NCI-H524 (cell line): ENCODE measurements at regions not wholly inside any gene's neighbourhood (a gene's known extent, or its start where the extent isn't known, plus 50 kb on each side); places are given as distances from the start of the nearest gene placed in this dataset.
"Not testable (repeated sequence)": the region's sequence is repeated elsewhere in the genome, so short reads cannot be mapped to it uniquely, and the experiment has no call there.

Source experiments
- DNase-seq, 2 experiments: peaks; one replicate each; lab custom pipeline; 2025; lab: John Stamatoyannopoulos, UW

DNA sequence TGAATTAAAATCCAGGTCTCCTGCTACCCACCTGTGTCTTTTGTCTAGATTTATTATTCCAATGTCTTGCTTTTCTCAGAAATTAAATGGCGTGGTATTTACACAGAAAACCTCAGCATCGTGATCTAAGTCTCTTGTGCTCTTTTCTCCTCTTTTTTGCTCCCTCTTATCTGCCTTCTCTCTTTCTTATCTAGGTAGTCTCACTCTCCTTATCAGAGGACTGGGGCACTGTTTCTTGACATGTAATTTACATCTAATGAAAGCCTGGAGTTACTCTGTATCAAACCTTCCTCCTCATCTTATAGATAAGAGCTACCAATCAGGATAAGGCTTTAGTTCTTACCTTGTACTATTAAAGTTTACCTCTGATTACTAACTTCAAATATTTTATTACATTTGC is 933.8 kb downstream of the TLE1 start:
- DNase-seq: no peak

DNA sequence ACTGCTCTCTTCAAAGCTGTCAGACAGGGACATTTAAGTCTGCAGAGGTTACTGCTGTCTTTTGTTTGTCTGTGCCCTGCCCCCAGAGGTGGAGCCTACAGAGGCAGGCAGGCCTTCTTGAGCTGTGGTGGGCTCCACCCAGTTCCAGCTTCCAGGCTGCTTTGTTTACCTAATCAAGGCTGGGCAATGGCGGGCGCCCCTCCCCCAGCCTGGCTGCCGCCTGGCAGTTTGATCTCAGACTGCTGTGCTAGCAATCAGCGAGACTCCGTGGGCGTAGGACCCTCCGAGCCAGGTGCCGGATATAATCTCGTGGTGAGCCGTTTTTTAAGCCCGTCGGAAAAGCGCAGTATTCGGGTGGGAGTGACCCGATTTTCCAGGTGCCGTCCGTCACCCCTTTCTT is 942.3 kb downstream of the TLE1 start:
- not testable (repeated sequence) for DNase-seq

DNA sequence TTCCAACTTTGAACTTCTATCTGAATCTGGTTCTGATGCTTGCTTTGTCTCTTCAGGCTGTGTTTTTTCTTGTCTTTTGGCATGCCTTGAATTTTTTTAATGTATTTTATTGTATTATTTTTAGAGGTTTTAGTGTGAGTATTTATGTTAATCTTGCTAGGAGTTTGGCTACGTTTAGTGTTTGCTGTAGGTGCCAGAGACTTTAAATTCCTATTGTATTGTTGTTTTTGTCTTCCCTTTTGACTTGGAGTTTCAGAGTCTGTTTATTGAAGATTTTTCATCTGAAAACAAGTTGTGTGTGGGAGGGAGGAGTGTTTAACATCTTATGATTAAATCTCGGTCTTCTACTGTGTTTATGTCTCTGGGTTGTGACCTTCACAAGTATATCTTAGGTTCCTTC is 956.8 kb downstream of the TLE1 start:
- no peak for DNase-seq

DNA sequence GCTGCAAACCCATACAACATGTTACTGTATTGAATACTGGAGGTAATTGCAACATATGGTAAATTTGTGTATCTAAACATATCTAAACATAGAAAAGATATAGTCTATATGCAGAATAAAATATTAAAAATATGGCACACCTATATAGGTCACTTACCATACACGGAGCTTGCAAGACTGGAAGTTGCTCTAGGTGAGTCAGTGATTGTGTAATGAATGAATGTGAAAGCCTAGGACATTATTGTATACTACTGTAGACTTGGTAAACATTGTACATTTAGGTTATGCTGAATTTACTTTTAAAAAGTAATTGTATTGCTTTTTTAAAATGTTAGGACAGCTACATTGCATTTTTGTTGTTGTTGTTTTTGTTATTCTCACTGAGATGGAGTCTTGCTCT is 968.8 kb downstream of the TLE1 start:
- no peak for DNase-seq

DNA sequence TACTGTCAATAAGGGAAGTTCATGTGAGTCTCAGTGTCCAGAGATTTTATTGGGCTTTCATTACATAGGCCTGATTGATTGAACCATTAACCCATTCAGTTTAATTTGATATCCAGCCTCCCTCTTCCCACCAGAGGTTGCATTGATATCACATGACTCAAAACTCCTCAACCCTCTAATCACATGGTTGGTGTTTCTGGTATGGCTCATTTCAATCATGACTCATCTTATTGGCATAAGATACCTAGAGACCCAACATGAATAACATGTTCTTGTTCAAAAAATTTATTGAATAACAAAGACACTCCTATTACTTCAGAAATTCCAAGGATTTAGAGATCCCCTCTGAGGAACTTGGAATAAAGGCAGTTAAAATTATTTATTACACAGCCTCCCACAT is 982.2 kb downstream of the TLE1 start:
- DNase-seq: no peak

DNA sequence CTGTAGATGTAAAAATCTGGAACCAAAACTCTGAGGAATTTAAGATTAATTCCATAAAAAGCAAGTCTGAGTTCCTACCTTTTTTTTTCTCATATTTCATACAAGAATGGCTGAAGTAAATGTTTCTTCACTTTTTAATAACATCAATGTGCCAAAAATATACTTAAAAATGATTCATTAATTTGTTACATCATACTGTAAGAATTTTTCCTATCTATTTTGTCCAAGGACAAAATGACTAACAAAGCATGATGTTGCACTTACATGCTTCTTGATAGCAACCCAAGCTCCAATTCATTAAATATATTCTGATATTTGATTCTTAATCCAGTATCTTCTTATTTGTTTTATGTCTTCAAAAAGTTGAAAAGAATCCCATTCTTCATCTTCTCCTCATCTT is 988.3 kb downstream of the TLE1 start:
- no peak for DNase-seq

DNA sequence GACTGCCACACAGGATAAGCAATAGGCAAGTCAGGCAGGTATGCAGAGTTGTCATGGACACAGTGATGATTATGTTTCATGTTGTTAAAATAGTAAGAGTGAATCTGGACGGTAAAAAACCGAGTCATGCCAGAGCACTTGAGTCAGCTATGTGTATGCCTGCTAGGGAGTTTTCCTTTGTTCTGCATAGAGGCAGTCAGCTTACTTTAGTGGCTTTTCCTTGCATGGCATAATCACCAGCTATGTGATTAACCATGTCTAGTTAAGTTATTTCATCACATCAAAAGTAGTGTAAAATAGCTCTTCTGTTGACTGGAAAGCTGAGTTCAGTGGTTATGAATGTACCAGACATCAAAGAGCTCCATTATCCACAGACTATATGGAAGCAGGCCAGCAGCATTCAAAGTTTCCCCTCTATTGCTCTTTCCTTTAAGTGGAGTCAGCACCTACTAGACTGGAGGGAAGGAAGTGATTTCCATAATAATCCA is 989.8 kb downstream of the TLE1 start:
- DNase-seq: no peak

DNA sequence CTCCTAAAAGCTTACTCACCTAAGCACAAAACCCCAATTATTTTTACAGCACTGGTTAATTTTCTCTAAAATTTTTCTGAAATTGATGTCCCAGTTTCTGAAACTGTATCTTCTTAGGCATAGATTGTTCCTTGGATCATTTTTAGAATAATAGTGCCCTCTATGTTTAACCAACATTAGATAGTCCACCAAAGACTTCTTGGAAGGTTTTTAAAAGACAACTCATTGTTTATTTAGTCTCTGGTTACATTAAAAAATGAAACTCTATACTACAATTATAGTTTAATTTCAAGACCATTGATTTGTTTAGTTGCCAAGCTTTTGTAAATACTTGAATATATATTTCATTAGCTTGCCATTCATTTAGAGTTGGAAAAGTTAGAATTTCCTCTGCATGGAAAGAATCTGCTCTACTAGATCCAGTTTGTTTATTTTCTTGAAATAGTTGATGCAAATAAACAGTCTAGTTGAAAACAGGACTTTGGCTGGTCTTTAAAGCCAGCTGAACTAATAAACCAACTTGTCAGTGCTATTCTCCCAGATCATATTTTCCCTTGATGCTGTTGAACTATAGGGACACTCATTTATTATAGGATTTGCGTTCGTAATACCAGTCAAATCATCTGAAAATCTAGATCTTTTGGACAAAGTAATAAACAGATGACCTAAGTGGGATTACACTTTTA is 990.5 kb downstream of the TLE1 start:
- DNase-seq: no peak

DNA sequence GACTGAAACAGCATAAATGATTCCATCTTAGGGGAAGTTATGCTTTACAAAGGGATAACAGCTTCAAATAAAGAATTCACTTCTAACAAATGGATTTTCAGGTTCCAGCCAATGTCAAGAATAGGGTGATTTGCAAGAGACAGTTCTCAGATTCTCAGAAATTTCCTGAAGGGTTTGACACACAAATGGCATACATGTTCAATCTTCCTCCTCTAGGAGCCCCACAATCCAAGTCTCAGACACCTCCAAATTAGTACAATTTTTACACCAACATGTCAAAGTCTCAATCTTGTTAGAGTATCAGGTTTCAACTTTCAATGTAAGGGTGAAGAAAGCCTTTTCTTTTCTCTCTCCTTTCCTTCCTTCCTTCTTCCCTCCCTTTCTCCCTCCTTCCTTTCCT is 996.6 kb downstream of the TLE1 start:
- DNase-seq: no peak

DNA sequence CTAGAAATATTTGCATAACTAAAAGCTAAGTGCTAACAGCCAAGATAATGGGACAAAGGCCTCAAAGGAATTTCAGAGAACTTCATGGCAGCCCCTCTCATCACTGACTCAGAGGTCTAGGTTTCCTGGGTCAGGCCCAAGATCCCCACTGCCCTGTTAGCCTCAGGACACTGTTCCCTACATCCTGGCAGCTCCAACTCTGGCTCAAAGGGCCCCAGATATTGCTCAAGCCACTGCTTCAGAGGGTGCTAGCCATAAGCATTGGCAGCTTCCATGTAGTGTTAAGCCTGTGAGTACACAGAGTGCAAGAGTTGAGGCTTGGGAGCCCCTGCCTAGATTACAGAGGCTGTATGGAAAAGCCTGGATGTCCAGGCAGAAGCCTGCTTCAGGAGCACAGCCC is 998.1 kb downstream of the TLE1 start:
- DNase-seq: no peak

DNA sequence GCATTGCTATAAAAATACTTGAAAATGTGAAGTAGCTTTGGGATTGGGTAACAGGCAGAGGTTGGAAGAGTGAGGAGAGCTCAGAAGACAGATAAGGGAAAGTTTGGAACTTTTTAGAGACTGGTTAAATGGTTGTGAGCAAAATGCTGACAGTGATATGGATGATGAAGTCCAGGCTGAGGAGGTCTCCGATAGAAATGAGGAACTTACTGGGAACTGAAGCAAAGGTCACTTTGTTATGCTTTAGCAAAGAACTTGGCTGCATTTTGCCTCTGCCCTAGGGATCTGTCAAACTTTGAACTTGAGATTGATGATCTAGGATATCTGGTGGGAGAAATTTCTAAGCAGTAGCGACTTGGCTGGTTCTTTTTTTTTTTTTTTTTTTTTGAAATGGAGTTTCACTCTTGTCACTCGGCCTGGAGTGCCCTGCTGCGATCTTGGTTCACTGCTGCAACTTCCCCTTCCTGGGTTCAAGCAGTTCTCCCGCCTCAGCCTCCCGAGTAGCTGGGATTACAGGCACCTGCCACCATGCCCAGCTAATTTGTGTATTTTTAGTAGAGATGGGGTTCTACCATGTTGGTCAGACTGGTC is 998.9 kb downstream of the TLE1 start:
- no peak for DNase-seq

DNA sequence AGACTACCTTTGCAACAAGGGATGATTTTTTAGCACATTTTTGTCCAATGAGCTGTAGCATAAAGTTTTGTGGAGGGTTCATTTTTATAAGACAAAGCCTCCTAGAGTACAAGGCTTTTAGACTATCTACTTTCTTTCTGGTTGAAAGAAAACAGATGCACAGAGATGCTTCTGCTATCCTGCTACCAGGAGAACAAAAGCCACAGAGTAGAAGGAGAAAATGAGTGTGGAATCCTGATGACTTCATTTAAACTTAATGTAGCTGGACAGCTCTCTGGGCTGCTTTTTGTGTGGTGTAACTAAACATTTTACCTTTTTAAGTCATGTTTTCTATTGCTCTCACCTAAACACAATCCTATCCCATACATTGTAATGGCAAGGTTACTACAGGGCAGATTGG is 1009.4 kb downstream of the TLE1 start:
- DNase-seq: no peak

DNA sequence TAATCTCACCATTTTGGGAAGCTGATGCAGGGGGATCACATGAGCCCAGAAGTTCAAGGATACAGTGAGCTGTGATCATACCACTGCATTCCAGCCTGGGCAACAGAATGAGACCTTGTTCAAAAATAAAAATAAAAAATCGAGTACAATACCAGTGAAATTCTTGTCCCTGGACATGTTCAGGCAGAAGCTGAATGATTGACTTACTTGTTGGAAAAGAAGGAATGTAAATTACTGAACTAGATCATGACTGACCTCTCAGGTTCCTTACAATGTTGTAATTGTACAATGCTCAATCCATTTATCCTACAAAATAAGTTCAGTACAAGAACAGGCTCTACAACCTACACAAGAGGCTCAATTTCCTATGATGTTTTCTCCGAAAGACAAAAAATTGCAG is 1010.4 kb downstream of the TLE1 start:
- DNase-seq: no peak

DNA sequence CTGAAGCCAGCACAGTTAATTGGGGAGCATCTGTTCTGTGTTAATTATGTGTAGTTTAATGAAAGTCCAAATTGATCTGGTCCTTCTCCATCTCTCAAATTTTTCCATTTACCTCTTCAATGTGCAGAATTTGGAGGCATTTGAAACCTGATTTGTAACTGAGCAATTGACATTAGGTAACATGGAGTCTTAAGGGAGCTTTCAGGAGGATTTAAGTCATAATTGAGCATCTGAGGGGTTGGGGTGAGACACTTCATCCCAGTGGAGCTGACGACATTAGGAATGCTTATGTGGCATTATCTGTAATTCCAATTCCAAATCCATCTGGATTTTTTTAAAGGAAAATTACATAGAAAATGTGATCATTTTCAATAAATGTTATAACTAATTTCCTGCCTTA is 1015.9 kb downstream of the TLE1 start:
- DNase-seq: peak in 1 of 2 experiments; percentile 50

DNA sequence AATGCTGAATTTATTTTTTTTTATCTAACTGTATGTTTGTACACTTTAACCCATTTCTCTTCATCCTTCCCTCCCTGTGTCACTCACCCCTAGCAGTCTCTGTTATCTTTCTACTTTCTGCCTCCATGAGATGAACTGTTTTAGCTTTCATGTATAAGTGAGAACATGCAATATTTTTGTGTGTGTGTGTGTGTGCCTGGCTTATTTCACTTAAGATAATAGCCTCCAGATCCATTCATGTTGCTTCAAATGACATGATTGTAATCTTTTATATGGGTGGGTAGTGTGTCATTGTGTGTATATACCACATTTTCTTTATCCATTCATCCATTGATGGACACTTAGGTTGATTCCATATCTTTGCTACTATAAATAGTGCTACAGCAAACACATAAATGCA is 1023.9 kb downstream of the TLE1 start:
- DNase-seq: no peak

DNA sequence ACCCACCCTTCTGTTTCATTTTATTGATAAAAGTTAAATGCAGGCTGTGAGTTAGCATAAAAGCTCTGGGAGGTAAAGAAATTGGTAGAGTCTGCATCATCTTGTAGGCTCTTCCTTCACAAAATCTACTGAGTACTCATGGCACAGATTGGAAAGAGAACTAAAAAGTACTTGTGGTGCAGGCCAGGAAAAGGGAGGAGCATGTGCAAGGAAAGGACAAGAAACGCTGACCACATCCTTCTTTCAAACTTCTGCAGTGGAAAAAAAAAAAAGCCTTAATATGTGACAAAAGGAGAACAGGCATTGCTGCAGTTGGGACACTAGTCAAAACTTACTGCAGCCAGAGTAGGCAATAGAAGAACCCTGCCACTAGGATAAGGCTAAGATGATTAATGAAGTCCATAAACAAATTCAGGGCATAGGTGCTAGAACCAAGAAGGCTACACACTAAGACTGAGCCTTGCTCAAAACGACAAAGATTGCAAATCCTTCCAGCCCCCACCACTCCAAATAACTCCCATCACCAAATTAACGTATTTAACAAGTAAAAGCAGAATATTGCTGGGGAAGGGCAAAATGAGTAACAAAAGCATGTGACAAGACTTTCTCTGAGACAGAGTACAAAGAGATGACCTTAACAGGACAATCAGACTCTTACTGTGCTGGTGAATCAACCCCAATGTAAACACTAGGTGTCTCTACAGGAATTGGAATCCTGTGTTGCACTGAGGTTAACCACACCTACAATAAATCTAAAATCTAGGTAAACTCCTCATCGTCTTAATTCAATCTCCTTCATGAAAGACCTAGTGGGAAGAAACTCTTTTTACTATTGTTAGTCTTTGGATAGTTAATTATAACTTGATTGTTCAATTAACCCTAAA is 1024.8 kb downstream of the TLE1 start:
- no peak for DNase-seq

DNA sequence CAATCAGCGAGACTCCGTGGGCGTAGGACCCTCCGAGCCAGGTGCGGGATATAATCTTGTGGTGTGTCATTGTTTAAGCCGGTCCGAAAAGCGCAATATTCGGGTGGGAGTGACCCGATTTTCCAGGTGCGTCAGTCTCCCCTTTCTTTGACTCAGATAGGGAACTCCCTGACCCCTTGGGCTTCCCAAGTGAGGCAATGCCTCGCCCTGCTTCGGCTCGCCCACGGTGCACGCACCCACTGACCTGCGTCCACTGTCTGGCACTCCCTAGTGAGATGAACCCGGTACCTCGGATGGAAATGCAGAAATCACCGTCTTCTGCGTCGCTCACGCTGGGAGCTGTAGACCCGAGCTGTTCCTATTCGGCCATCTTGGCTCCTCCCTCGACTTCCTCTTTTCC is 1029.6 kb downstream of the TLE1 start:
- not testable (repeated sequence) for DNase-seq

DNA sequence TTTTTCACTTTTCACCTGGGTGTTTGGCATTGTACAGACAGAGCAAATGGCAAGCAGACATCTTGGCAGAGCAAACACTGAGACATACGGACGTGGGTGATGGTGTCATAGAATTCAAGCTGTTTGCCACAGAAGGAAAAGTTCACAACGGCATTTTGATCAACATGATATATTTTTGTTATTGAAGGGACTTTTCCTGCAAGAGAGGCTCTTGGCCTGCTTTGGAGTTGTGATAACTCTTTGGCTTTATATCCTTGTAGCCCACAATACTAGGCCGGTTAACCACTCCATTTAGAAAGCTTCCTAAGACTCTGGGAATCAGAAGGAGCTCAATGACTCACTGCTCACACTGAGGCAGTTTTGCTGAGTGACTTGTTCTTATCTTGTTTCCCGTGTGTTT is 1038.3 kb downstream of the TLE1 start:
- no peak for DNase-seq

DNA sequence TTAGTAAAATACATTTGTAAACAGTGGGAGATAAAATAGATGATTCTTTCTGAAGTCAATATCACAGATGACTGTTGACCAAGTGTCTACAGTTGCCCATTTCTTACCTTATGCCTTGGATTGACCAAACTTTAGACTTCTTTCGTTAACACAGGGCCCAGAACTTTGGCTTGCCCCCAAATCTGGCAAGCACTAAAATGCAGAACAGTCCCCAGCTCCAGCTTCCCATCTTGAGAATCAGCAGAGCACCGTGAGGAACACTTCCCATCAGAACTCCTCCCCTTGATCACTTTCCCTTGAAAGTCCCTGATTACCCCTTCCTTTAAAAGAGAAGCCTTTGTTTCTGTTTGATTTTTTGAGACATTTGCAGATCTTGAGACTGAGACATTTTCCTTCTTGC is 1039.9 kb downstream of the TLE1 start:
- DNase-seq: no peak

DNA sequence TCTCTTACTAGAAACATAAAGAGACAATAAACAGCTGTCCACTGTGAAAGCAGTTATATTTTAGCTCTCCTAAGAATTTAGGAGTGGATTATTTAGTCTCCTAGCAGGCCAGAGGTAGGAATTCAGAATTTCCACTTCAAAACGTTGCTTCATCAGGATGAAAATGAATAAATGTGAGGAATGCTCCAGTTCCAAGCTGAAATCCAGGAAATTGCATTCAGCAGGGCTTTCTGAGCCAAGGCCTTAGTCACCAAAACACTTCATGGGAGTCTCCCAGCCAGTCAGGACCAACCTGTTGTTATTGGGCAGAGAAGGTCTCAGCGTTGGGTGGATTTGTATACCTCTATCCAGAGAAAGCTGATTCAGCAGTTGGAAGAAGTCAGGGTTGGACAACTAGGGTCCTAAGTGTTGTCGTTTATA is 1040.3 kb downstream of the TLE1 start:
- DNase-seq: no peak

DNA sequence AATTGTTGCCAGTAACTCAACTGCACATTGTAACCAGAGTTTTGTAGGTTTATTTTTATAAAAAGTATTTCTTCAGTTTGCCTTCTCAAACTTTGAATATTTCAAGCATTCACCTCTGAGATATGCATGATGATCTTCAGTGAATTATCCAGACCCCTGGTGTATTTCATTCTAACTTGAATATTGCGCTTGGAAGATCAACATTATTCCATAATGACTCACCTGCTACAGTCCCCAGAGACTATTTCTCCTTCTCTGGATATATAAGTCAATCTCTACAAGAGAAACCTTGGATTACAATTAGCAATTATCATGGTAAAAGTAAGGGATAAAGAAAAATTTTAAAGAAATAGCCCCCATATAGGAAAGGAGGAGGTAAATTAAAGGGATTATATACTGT is 1041.0 kb downstream of the TLE1 start:
- DNase-seq: no peak

DNA sequence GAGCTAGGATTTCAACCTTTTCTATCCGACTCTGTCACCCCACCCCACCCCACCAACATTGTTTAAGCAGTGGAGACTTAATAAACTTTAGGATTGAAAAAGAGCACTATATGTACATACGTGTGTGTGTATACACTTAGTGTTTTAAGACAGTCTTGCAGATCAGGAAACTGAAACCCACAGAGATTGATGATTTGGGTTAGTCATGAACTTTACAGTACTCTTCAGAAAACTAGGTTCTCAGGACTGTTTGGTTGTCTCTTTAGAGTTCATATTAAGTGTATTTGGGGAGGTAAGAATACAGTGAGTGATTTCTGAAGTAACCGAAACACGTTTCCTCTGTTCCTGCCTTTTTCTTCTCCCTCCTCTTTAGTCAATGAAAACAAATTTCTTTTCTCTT is 1043.1 kb downstream of the TLE1 start:
- DNase-seq: no peak

DNA sequence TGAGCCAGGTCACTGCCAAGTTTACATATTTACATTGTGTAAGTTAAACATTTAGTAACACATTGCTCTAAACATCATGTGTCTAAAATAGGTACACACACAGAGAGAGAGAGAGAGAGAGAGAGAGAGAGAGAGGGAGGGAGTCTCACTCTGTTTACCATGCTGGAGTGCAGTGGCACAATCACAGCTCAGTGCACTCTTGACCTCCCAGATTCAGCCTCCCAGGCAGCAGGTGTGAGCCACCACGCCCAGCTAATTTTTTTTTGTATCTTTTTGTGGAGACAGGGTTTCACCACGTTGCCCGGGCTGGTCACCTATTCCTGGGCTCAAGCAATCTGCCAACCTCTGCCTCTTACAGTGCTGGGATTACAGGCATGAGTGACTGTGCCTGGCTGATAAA is 1045.3 kb downstream of the TLE1 start:
- no peak for DNase-seq
